ENCODE measurements at regions not wholly inside any gene's neighbourhood (a gene's known extent, or its start where the extent isn't known, plus 50 kb on each side); places are given as distances from the start of the nearest gene placed in this dataset.

GRCh38 chr4:86482306-86483172 is 111.6 kb upstream of the PTPN13 start:
- TF ChIP-seq CTCF (IDR thresholded peaks at IDR 0.05) (no peak), POLR2A (IDR thresholded peaks at IDR 0.05) (no peak)
